Fibroblast of mammary gland (primary cell): ENCODE measurements at regions not wholly inside any gene's neighbourhood (a gene's known extent, or its start where the extent isn't known, plus 50 kb on each side); places are given as distances from the start of the nearest gene placed in this dataset.
A peak's percentile ranks its signal among the peaks of the same experiment; 100 is the strongest.

ENCODE experiments used
- DNase-seq: peaks from one replicate; pipeline ENCODE4 v3.0.0-alpha.2; 2010; ENCODE audit warnings: low read depth
- H3K4me3 ChIP-seq: 2 replicates; pipeline ENCODE4 v1.5.1; 2011; ENCODE audit warnings: low read depth, mild to moderate bottlenecking, low read length, moderate library complexity; ENCODE audit not compliant: control insufficient read depth
- TF ChIP-seq, protein P1 (sequence below): conservative IDR thresholded peaks from 2 replicates; pipeline ENCODE4 v1.5.1; 2011; ENCODE audit warnings: low read depth, low read length, inconsistent platforms; ENCODE audit not compliant: control insufficient read depth, insufficient read depth

- TF ChIP-seq, protein P1, sequence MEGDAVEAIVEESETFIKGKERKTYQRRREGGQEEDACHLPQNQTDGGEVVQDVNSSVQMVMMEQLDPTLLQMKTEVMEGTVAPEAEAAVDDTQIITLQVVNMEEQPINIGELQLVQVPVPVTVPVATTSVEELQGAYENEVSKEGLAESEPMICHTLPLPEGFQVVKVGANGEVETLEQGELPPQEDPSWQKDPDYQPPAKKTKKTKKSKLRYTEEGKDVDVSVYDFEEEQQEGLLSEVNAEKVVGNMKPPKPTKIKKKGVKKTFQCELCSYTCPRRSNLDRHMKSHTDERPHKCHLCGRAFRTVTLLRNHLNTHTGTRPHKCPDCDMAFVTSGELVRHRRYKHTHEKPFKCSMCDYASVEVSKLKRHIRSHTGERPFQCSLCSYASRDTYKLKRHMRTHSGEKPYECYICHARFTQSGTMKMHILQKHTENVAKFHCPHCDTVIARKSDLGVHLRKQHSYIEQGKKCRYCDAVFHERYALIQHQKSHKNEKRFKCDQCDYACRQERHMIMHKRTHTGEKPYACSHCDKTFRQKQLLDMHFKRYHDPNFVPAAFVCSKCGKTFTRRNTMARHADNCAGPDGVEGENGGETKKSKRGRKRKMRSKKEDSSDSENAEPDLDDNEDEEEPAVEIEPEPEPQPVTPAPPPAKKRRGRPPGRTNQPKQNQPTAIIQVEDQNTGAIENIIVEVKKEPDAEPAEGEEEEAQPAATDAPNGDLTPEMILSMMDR: no peak
- peak; percentile 11 for DNase-seq
- no peak overlapping the region for H3K4me3 ChIP-seq
Observed at GRCh38 chr6:135782546-135782945, 69.0 kb upstream of the PDE7B start.

- TF ChIP-seq, protein P1: no peak
- H3K4me3 ChIP-seq: no peak overlapping the region
- no peak for DNase-seq
Observed at GRCh38 chr6:135784507-135784906, 67.0 kb upstream of the PDE7B start.

- TF ChIP-seq, protein P1: no peak
- no peak overlapping the region for H3K4me3 ChIP-seq
- DNase-seq: no peak
Observed at GRCh38 chr6:135789375-135790050, 62.0 kb upstream of the PDE7B start.

DNA sequence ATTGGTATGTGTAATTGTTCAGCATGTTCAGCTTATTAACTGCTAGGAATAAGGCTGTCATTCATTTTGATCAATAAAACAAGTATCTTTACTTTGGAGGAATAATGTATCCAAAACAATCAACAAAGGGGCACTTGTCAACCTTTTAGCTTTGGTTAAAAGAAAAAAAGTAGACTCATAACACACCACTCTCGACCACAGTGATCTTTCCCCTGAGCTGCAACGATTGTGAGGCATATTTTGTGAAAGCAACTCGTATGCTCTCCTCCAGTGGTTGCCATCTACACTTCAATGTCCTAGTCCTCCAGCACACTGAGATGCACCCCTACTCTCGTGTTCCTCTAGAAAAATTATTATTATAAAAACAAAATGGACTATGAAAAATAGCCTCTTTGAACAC is 60.1 kb upstream of the PDE7B start:
- TF ChIP-seq, protein P1: no peak
- DNase-seq: no peak
- H3K4me3 ChIP-seq: no peak overlapping the region

GRCh38 chr6:135796643-135797305 is 54.7 kb upstream of the PDE7B start:
- H3K4me3 ChIP-seq: no peak overlapping the region
- TF ChIP-seq, protein P1: no peak
- peak; percentile 11 for DNase-seq

GRCh38 chr6:135797361-135797760 is 54.1 kb upstream of the PDE7B start:
- TF ChIP-seq, protein P1: no peak
- no peak for DNase-seq
- H3K4me3 ChIP-seq: no peak overlapping the region
